H1 (cell line): ENCODE measurements at regions not wholly inside any gene's neighbourhood (a gene's known extent, or its start where the extent isn't known, plus 50 kb on each side); places are given as distances from the start of the nearest gene placed in this dataset.
"Not testable (repeated sequence)": the region's sequence is repeated elsewhere in the genome, so short reads cannot be mapped to it uniquely, and the experiment has no call there.

Experiments used
- EZH2 ChIP-seq: fragments of 200-600 bp; sonication (generic); IDR thresholded peaks from 2 replicates; pipeline ENCODE4 v1.7.1; 2012; ENCODE audit warnings: low read depth, mild to moderate bottlenecking, moderate library complexity, low read length, inconsistent platforms; ENCODE audit not compliant: severe bottlenecking
- HDAC2 ChIP-seq, 2 experiments: fragments of 300-600 bp in 1 of 2; sonication (generic) in 1 of 2; IDR thresholded peaks; 2 replicates each; pipeline ENCODE4 v1.6.1; 2011 to 2012; ENCODE audit warnings: low read depth in 2 of 2, low read length in 2 of 2, mild to moderate bottlenecking in 2 of 2, moderate library complexity in 2 of 2, borderline replicate concordance in 1 of 2, inconsistent platforms in 1 of 2
- POLR2A ChIP-seq, 2 experiments: IDR thresholded peaks; 1 replicate in 1 of 2; 2 replicates in 1 of 2; pipeline ENCODE4 v1.6.1; 2011; ENCODE audit warnings: low read depth in 2 of 2, low read length in 2 of 2, mild to moderate bottlenecking in 2 of 2; ENCODE audit errors: control extremely low read depth in 1 of 2
- RAD21 ChIP-seq, 2 experiments: IDR thresholded peaks in 1 of 2; conservative IDR thresholded peaks in 1 of 2; 2 replicates each; pipeline ENCODE4 v1.6.1; 2011; ENCODE audit warnings: low read depth in 2 of 2, low read length in 2 of 2, improper control_type of control experiment in 1 of 2, inconsistent platforms in 1 of 2, mild to moderate bottlenecking in 1 of 2, moderate library complexity in 1 of 2
- RFX5 ChIP-seq: IDR thresholded peaks from 2 replicates; pipeline ENCODE4 v1.6.1; 2011; ENCODE audit warnings: low read depth, low read length, improper control_type of control experiment, borderline replicate concordance
- RNF2 ChIP-seq: fragments of 200-900, 300-1000 bp; sonication (generic); IDR thresholded peaks from 2 replicates; pipeline ENCODE4 v1.7.1; 2016; ENCODE audit warnings: borderline replicate concordance, low read depth, mild to moderate bottlenecking, antibody characterized with exemption, low read length; ENCODE audit not compliant: poor library complexity, severe bottlenecking; ENCODE audit errors: missing control alignments
- SP1 ChIP-seq: IDR thresholded peaks from 2 replicates; pipeline ENCODE4 v1.6.1; 2011; ENCODE audit warnings: low read depth, low read length
- SP2 ChIP-seq: IDR thresholded peaks from 2 replicates; pipeline ENCODE4 v1.6.1; 2012; ENCODE audit warnings: mild to moderate bottlenecking, low read length, inconsistent platforms
- TAF7 ChIP-seq: optimal IDR thresholded peaks from 2 replicates; pipeline ENCODE3; 2011; ENCODE audit warnings: low read depth, mild to moderate bottlenecking, inconsistent platforms, low read length, moderate library complexity, borderline replicate concordance
- YY1 ChIP-seq: IDR thresholded peaks from 2 replicates; pipeline ENCODE4 v1.6.1; 2011; ENCODE audit warnings: low read depth, mild to moderate bottlenecking, low read length
- TF ChIP-seq, protein P1 (sequence below), 3 experiments: IDR thresholded peaks; 1 replicate in 2 of 3; 2 replicates in 1 of 3; pipeline versions ENCODE4 v1.5.1 to v1.6.1; 2011; ENCODE audit warnings: low read length in 3 of 3, mild to moderate bottlenecking in 3 of 3, inconsistent platforms in 2 of 3, low read depth in 1 of 3, moderate library complexity in 1 of 3; ENCODE audit not compliant: insufficient read depth in 1 of 3; ENCODE audit errors: control extremely low read depth in 1 of 3
- TF ChIP-seq, protein P2 (sequence below): IDR thresholded peaks from 2 replicates; pipeline ENCODE4 v1.6.1; 2012; ENCODE audit warnings: inconsistent platforms
- TF ChIP-seq, protein P3 (sequence below): IDR thresholded peaks from 2 replicates; pipeline ENCODE4 v1.6.1; 2011; ENCODE audit warnings: low read length, improper control_type of control experiment

DNA sequence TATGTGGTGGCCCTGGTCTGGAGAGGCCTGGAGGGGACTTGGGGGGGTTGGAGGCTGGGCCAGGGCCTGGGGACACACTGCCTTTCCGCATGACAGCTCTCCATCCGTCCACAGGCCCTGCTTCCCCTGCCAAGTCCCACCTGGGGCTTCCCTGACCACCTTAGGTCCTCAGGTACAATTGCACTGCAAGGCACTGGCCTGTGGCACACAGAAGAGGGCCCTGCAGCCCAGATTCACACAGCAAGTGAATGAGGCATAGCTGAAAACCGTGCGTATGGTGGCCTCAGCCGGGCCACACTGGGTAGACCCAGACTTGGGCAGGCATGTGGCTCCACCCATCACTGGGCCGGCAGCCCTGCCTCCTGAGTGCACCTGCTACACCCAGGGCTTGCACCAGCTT lies 114.2 kb downstream of the TNFRSF13B start:
- TF ChIP-seq EZH2; YY1; HDAC2 (IDR thresholded peaks at IDR 0.05; ENCODE audit: borderline replicate concordance in 1 of 2, low read depth in 2 of 2, low read length in 2 of 2); RNF2; POLR2A (IDR thresholded peaks at IDR 0.05; ENCODE audit: control extremely low read depth in 1 of 2, low read depth in 2 of 2, low read length in 2 of 2); RAD21 (IDR thresholded peaks at IDR 0.05 in 1 of 2, conservative IDR thresholded peaks at IDR 0.05 in 1 of 2; ENCODE audit: low read depth in 2 of 2, low read length in 2 of 2); RFX5; SP1; SP2; TAF7: not testable (repeated sequence)
- TF ChIP-seq, protein P1, sequence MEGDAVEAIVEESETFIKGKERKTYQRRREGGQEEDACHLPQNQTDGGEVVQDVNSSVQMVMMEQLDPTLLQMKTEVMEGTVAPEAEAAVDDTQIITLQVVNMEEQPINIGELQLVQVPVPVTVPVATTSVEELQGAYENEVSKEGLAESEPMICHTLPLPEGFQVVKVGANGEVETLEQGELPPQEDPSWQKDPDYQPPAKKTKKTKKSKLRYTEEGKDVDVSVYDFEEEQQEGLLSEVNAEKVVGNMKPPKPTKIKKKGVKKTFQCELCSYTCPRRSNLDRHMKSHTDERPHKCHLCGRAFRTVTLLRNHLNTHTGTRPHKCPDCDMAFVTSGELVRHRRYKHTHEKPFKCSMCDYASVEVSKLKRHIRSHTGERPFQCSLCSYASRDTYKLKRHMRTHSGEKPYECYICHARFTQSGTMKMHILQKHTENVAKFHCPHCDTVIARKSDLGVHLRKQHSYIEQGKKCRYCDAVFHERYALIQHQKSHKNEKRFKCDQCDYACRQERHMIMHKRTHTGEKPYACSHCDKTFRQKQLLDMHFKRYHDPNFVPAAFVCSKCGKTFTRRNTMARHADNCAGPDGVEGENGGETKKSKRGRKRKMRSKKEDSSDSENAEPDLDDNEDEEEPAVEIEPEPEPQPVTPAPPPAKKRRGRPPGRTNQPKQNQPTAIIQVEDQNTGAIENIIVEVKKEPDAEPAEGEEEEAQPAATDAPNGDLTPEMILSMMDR (IDR thresholded peaks at IDR 0.05; ENCODE audit: control extremely low read depth in 1 of 3, insufficient read depth in 1 of 3, low read depth in 1 of 3, low read length in 3 of 3), result not testable (repeated sequence)
- TF ChIP-seq, protein P2, sequence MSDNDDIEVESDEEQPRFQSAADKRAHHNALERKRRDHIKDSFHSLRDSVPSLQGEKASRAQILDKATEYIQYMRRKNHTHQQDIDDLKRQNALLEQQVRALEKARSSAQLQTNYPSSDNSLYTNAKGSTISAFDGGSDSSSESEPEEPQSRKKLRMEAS, result not testable (repeated sequence)
- TF ChIP-seq, protein P3, sequence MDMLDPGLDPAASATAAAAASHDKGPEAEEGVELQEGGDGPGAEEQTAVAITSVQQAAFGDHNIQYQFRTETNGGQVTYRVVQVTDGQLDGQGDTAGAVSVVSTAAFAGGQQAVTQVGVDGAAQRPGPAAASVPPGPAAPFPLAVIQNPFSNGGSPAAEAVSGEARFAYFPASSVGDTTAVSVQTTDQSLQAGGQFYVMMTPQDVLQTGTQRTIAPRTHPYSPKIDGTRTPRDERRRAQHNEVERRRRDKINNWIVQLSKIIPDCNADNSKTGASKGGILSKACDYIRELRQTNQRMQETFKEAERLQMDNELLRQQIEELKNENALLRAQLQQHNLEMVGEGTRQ, result not testable (repeated sequence)
